ENCODE measurements at regions not wholly inside any gene's neighbourhood (a gene's known extent, or its start where the extent isn't known, plus 50 kb on each side); places are given as distances from the start of the nearest gene placed in this dataset.

- H3K27ac ChIP-seq = no peak overlapping the region
- H3K27me3 ChIP-seq = no peaks in the 10 kb centered on the region
- H3K36me3 ChIP-seq (replicated peaks in 1 of 2) = no peaks in the 10 kb centered on the region
- TF ChIP-seq CTCF (IDR thresholded peaks at IDR 0.05) = no peak
- TF ChIP-seq POLR2A (IDR thresholded peaks at IDR 0.05) = no peak
- DNase-seq = no peak
- intact Hi-C loops (cut with DNase I) = no loop called here
- 73 to 83% (median 81%) methylated on average over 11 of the region's 11 CpGs for WGBS, 4 donors
- H3K4me3 ChIP-seq = no peak overlapping the region
- no peaks in the 10 kb centered on the region for H3K9me3 ChIP-seq (replicated peaks in 1 of 3)
- no peaks in the 10 kb centered on the region for H3K4me1 ChIP-seq (replicated peaks in 1 of 2)
These were observed 114.7 kb downstream of the BUD13 start for GRCh38 chr11:116657842-116658825.

GRCh38 chr11:116656011-116656410 lies 116.8 kb downstream of the BUD13 start:
- no peaks in the 10 kb centered on the region for H3K36me3 ChIP-seq (replicated peaks in 1 of 2)
- H3K27ac ChIP-seq = no peak overlapping the region
- no peak for DNase-seq
- no peaks in the 10 kb centered on the region for H3K9me3 ChIP-seq (replicated peaks in 1 of 3)
- intact Hi-C loops (cut with DNase I) = no loop called here
- no peak for TF ChIP-seq POLR2A (IDR thresholded peaks at IDR 0.05)
- TF ChIP-seq CTCF (IDR thresholded peaks at IDR 0.05) = no peak
- no peaks in the 10 kb centered on the region for H3K27me3 ChIP-seq
- no peaks in the 10 kb centered on the region for H3K4me1 ChIP-seq (replicated peaks in 1 of 2)
- WGBS, 4 donors = 79 to 87% (median 82%) methylated on average over 4 of the region's 4 CpGs
- no peak overlapping the region for H3K4me3 ChIP-seq

GRCh38 chr11:116654526-116654925 lies 118.3 kb downstream of the BUD13 start:
- no peak for DNase-seq
- intact Hi-C loops (cut with DNase I) = no loop called here
- H3K27me3 ChIP-seq = no peaks in the 10 kb centered on the region
- no peak overlapping the region for H3K4me3 ChIP-seq
- H3K9me3 ChIP-seq (replicated peaks in 1 of 3) = no peaks in the 10 kb centered on the region
- no peaks in the 10 kb centered on the region for H3K36me3 ChIP-seq (replicated peaks in 1 of 2)
- no peaks in the 10 kb centered on the region for H3K4me1 ChIP-seq (replicated peaks in 1 of 2)
- TF ChIP-seq POLR2A (IDR thresholded peaks at IDR 0.05) (no peak), CTCF (IDR thresholded peaks at IDR 0.05) (no peak)
- H3K27ac ChIP-seq = no peak overlapping the region
- WGBS, 4 donors = 69 to 93% (median 85%) methylated on average over 1 of the region's 1 CpG

- intact Hi-C loops (cut with DNase I) = no loop called here
- WGBS, 4 donors = 76 to 92% (median 85%) methylated on average over 9 of the region's 9 CpGs
These were observed 119.6 kb downstream of the BUD13 start for GRCh38 chr11:116653206-116653605.

More at GRCh38 chr11:116653206-116653605, 119.6 kb downstream of the BUD13 start:
- TF ChIP-seq CTCF (IDR thresholded peaks at IDR 0.05) (no peak), POLR2A (IDR thresholded peaks at IDR 0.05) (no peak)
- no peaks in the 10 kb centered on the region for H3K27me3 ChIP-seq
- no peak overlapping the region for H3K27ac ChIP-seq
- no peaks in the 10 kb centered on the region for H3K4me1 ChIP-seq (replicated peaks in 1 of 2)
- H3K36me3 ChIP-seq (replicated peaks in 1 of 2) = no peaks in the 10 kb centered on the region
- no peak overlapping the region for H3K4me3 ChIP-seq
- H3K9me3 ChIP-seq (replicated peaks in 1 of 3) = no peaks in the 10 kb centered on the region
- DNase-seq = no peak
